B cell (primary cell): ENCODE measurements at regions not wholly inside any gene's neighbourhood (a gene's known extent, or its start where the extent isn't known, plus 50 kb on each side); places are given as distances from the start of the nearest gene placed in this dataset.

ENCODE experiments used
- EZH2 ChIP-seq: IDR thresholded peaks from 2 replicates; pipeline ENCODE4 v1.6.1; 2012; ENCODE audit warnings: borderline replicate concordance, low read depth, mild to moderate bottlenecking, moderate library complexity, low read length; ENCODE audit not compliant: insufficient read depth, poor library complexity, severe bottlenecking
- TF ChIP-seq, protein P1 (sequence below): fragments of 200-600 bp; IDR thresholded peaks from one replicate; pipeline ENCODE4 v1.8.0; 2022; ENCODE audit warnings: antibody characterized with exemption, mild to moderate bottlenecking

DNA sequence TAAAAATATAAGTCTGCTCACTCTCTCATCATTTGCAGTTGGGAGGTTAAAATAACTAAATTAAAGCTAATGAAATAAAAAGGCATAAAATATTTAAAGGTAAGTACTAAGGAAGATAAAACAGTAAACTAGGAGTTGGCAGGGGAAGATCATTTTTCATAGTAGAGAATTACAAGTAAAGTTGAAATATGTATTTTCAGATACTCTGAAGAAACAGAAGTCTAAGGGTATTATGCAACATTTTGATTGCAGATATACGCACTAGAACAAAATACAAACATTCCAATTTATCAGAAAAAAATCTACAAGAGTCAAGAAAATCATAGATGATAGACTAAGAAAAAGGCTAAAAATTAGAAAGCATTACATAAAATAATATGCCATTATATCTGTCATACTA is 167.6 kb upstream of the CTAGE1 start:
- TF ChIP-seq, protein P1, sequence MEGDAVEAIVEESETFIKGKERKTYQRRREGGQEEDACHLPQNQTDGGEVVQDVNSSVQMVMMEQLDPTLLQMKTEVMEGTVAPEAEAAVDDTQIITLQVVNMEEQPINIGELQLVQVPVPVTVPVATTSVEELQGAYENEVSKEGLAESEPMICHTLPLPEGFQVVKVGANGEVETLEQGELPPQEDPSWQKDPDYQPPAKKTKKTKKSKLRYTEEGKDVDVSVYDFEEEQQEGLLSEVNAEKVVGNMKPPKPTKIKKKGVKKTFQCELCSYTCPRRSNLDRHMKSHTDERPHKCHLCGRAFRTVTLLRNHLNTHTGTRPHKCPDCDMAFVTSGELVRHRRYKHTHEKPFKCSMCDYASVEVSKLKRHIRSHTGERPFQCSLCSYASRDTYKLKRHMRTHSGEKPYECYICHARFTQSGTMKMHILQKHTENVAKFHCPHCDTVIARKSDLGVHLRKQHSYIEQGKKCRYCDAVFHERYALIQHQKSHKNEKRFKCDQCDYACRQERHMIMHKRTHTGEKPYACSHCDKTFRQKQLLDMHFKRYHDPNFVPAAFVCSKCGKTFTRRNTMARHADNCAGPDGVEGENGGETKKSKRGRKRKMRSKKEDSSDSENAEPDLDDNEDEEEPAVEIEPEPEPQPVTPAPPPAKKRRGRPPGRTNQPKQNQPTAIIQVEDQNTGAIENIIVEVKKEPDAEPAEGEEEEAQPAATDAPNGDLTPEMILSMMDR: no peak
- no peak for TF ChIP-seq EZH2
